Common myeloid progenitor, CD34-positive (primary cell): ENCODE measurements at regions not wholly inside any gene's neighbourhood (a gene's known extent, or its start where the extent isn't known, plus 50 kb on each side); places are given as distances from the start of the nearest gene placed in this dataset.
"Not testable (repeated sequence)": the region's sequence is repeated elsewhere in the genome, so short reads cannot be mapped to it uniquely, and the experiment has no call there.

Experiments used
- CTCF ChIA-PET: fragments of 350-600 bp; sonication (Branson Sonifier 250); formaldehyde crosslinking; loops from one replicate; lab custom pipeline; 2021; ENCODE audit warnings: antibody characterized with exemption; lab: Charles Lee
- POLR2A ChIA-PET: fragments of 350-600 bp; sonication (Branson Sonifier 250); formaldehyde crosslinking; loops from one replicate; lab custom pipeline; 2021; ENCODE audit warnings: antibody characterized with exemption; lab: Charles Lee
- DNase-seq, 3 donors: peaks; one replicate each; pipeline versions ENCODE4 v3.0.0 to v3.0.0-alpha.2; 2013
- H3K27ac ChIP-seq, 2 experiments: 1 replicate in 1 of 2; 2 replicates in 1 of 2; pipeline ENCODE4 v1.7.0; 2013; ENCODE audit warnings: inconsistent platforms in 2 of 2, low read length in 2 of 2, mild to moderate bottlenecking in 2 of 2, low read depth in 1 of 2, moderate library complexity in 1 of 2; ENCODE audit not compliant: severe bottlenecking in 2 of 2, insufficient read depth in 1 of 2, poor library complexity in 1 of 2
- H3K27me3 ChIP-seq, 5 experiments: replicated peaks in 2 of 5; 1 replicate in 3 of 5; 2 replicates in 2 of 5; pipeline versions ENCODE4 v1.6.1 to v1.7.0; 2013; ENCODE audit warnings: low read length in 4 of 5, mild to moderate bottlenecking in 2 of 5, moderate library complexity in 2 of 5, inconsistent platforms in 1 of 5; ENCODE audit not compliant: insufficient read depth in 5 of 5, control insufficient read depth in 4 of 5
- H3K36me3 ChIP-seq, 4 experiments: 1 replicate in 2 of 4; 2 replicates in 2 of 4; pipeline versions ENCODE4 v1.6.1 to v1.7.0; 2013; ENCODE audit warnings: low read length in 3 of 4, control low read depth in 1 of 4, mild to moderate bottlenecking in 1 of 4; ENCODE audit not compliant: control insufficient read depth in 4 of 4, insufficient read depth in 4 of 4
- H3K4me1 ChIP-seq, 4 experiments: 1 replicate in 3 of 4; 2 replicates in 1 of 4; pipeline versions ENCODE4 v1.6.1 to v1.7.1; 2013; ENCODE audit warnings: low read length in 3 of 4, mild to moderate bottlenecking in 3 of 4, control low read depth in 1 of 4, inconsistent platforms in 1 of 4, moderate library complexity in 1 of 4; ENCODE audit not compliant: control insufficient read depth in 4 of 4, insufficient read depth in 4 of 4; ENCODE audit errors: control extremely low read depth in 1 of 4
- H3K4me3 ChIP-seq, 7 experiments: 1 replicate in 4 of 7; 2 replicates in 3 of 7; pipeline versions ENCODE4 v1.5.1 to v1.7.0; 2013; ENCODE audit warnings: mild to moderate bottlenecking in 7 of 7, low read length in 6 of 7, moderate library complexity in 6 of 7, inconsistent platforms in 2 of 7, low read depth in 2 of 7, control low read depth in 1 of 7; ENCODE audit not compliant: insufficient read depth in 4 of 7, control insufficient read depth in 1 of 7; ENCODE audit errors: extremely low read depth in 1 of 7
- H3K9me3 ChIP-seq, 5 experiments: 1 replicate in 4 of 5; 2 replicates in 1 of 5; pipeline versions ENCODE4 v1.6.1 to v1.7.1; 2013; ENCODE audit warnings: low read length in 4 of 5, mild to moderate bottlenecking in 2 of 5, inconsistent platforms in 1 of 5, low read depth in 1 of 5, moderate library complexity in 1 of 5; ENCODE audit not compliant: control insufficient read depth in 4 of 5, insufficient read depth in 2 of 5; ENCODE audit errors: control extremely low read depth in 1 of 5
- WGBS: methylation state at CpG from one replicate; pipeline ENCODE4 v1.1.5; 2013; ENCODE audit not compliant: insufficient coverage; 5-methylcytosine and 5-hydroxymethylcytosine counted together

- Histone ChIP-seq H3K9me3 (no peaks in the 10 kb centered on the region), H3K4me1 (peaks cover 0 to 10% (median 5%) of the 10 kb centered on the region in 4 experiments), H3K27me3 (peaks cover 0 to 1% (median 0%) of the 10 kb centered on the region in 5 experiments), H3K36me3 (no peaks in the 10 kb centered on the region), H3K27ac (no peak overlapping the region), H3K4me3 (no peak overlapping the region)
- no peak for DNase-seq
- WGBS, result 68% methylated on average over 3 of the region's 4 CpGs
- POLR2A ChIA-PET, result no interaction called here
- CTCF ChIA-PET, result no interaction called here
Observed at GRCh38 chr2:2899826-2900225, 477.8 kb downstream of the EIPR1 start.

- no peaks in the 10 kb centered on the region for H3K36me3 ChIP-seq
- CTCF ChIA-PET, result no interaction called here
- WGBS, result 100% methylated on average over 2 of the region's 2 CpGs
- H3K4me3 ChIP-seq, result no peak overlapping the region
- no peak for DNase-seq
- POLR2A ChIA-PET, result no interaction called here
- no peaks in the 10 kb centered on the region for H3K9me3 ChIP-seq
- peaks cover 0 to 1% (median 0%) of the 10 kb centered on the region in 5 experiments for H3K27me3 ChIP-seq
- H3K27ac ChIP-seq, result no peak overlapping the region
- peaks cover 0 to 10% (median 5%) of the 10 kb centered on the region in 4 experiments for H3K4me1 ChIP-seq
Observed at GRCh38 chr2:2898744-2899143, 478.9 kb downstream of the EIPR1 start.

GRCh38 chr2:2896643-2897042 lies 481.0 kb downstream of the EIPR1 start:
- POLR2A ChIA-PET, result no interaction called here
- Histone ChIP-seq H3K4me1 (peaks cover 0 to 4% (median 2%) of the 10 kb centered on the region in 4 experiments), H3K27ac (no peak overlapping the region), H3K36me3 (no peaks in the 10 kb centered on the region), H3K9me3 (no peaks in the 10 kb centered on the region), H3K27me3 (peaks cover 0 to 1% (median 0%) of the 10 kb centered on the region in 5 experiments), H3K4me3 (no peak overlapping the region)
- no peak for DNase-seq
- CTCF ChIA-PET, result no interaction called here
- 97% methylated on average over 5 of the region's 7 CpGs for whole genome bisulfite sequencing

GRCh38 chr2:2896011-2896410 lies 481.6 kb downstream of the EIPR1 start:
- Histone ChIP-seq H3K4me3 (no peak overlapping the region), H3K9me3 (no peaks in the 10 kb centered on the region), H3K27ac (no peak overlapping the region), H3K36me3 (no peaks in the 10 kb centered on the region), H3K27me3 (peaks cover 0 to 1% (median 0%) of the 10 kb centered on the region in 5 experiments), H3K4me1 (no peaks in the 10 kb centered on the region)
- no peak for DNase-seq
- ChIA-PET CTCF (no interaction called here), POLR2A (no interaction called here)
- 100% methylated on average over 4 of the region's 5 CpGs for WGBS

- H3K4me1 ChIP-seq, H3K4me3 ChIP-seq, POLR2A ChIA-PET, DNase-seq, CTCF ChIA-PET, H3K9me3 ChIP-seq, H3K27me3 ChIP-seq, H3K36me3 ChIP-seq, H3K27ac ChIP-seq: not testable (repeated sequence)
- 92% methylated on average over 18 of the region's 19 CpGs for WGBS
Observed at GRCh38 chr2:2894011-2894410, 483.6 kb downstream of the EIPR1 start.

- Histone ChIP-seq H3K4me1 (no peaks in the 10 kb centered on the region), H3K36me3 (no peaks in the 10 kb centered on the region), H3K4me3 (no peak overlapping the region), H3K27ac (no peak overlapping the region), H3K27me3 (peaks cover 0 to 1% (median 0%) of the 10 kb centered on the region in 5 experiments), H3K9me3 (no peaks in the 10 kb centered on the region)
- no peak for DNase-seq
- CTCF ChIA-PET, result no interaction called here
- POLR2A ChIA-PET, result no interaction called here
- 100% methylated on average over 4 of the region's 7 CpGs for WGBS
Observed at GRCh38 chr2:2892892-2893291, 484.7 kb downstream of the EIPR1 start.

- whole genome bisulfite sequencing, result 94% methylated on average over 10 of the region's 10 CpGs
- H3K4me1 ChIP-seq, result no peaks in the 10 kb centered on the region
- no peaks in the 10 kb centered on the region for H3K36me3 ChIP-seq
- no peak overlapping the region for H3K4me3 ChIP-seq
- CTCF ChIA-PET, result no interaction called here
- peaks cover 0 to 4% (median 0%) of the 10 kb centered on the region in 5 experiments for H3K27me3 ChIP-seq
- no peak for DNase-seq
- H3K9me3 ChIP-seq, result no peaks in the 10 kb centered on the region
- POLR2A ChIA-PET, result no interaction called here
- H3K27ac ChIP-seq, result no peak overlapping the region
Observed at GRCh38 chr2:2892378-2892777, 485.2 kb downstream of the EIPR1 start.
